COLO829 (cell line): ENCODE measurements at regions not wholly inside any gene's neighbourhood (a gene's known extent, or its start where the extent isn't known, plus 50 kb on each side); places are given as distances from the start of the nearest gene placed in this dataset.
"Not testable (repeated sequence)": the region's sequence is repeated elsewhere in the genome, so short reads cannot be mapped to it uniquely, and the experiment has no call there.

ENCODE experiments used
- DNase-seq: peaks from one replicate; pipeline ENCODE4 v3.0.0; 2012; ENCODE audit warnings: low spot score

DNA sequence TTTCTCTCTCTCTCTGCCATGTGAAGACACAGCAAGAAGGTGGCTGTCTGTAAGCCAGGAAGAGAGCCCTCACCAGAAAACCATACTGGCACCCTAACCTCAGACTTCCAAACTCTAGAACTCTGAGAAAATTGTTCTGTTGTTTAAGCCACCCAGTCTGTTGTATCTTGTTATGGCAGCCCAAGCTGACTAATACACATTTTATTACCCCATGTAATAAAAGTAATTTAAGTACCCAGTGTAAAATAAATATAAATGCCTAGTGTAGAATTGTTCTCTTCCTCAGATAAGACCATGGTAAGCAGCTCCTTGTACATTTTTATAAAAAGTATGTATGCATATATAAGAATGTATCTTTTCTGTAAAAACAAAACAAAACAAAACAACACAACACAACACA, 119.7 kb downstream of the DTL start:
- no peak for DNase-seq

DNA sequence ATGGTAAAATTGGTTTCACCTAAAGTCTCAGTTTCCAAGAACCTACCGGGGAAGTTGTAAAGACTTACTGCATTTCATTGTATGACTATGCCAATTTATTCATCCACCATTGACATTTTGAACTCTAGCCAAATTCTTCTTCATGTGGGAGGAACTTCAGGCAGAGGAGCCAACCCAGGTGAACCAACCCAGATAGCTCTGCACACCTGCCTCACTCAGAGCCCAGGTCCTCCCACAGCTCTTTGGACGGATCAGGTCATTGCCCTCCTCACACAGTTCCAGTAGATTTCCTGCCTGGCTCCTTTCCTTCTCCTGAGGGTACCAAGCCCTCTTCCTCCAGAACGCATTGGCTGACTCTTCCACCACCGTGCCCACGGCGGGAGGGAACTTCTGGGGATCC, 121.7 kb downstream of the DTL start:
- DNase-seq: no peak

DNA sequence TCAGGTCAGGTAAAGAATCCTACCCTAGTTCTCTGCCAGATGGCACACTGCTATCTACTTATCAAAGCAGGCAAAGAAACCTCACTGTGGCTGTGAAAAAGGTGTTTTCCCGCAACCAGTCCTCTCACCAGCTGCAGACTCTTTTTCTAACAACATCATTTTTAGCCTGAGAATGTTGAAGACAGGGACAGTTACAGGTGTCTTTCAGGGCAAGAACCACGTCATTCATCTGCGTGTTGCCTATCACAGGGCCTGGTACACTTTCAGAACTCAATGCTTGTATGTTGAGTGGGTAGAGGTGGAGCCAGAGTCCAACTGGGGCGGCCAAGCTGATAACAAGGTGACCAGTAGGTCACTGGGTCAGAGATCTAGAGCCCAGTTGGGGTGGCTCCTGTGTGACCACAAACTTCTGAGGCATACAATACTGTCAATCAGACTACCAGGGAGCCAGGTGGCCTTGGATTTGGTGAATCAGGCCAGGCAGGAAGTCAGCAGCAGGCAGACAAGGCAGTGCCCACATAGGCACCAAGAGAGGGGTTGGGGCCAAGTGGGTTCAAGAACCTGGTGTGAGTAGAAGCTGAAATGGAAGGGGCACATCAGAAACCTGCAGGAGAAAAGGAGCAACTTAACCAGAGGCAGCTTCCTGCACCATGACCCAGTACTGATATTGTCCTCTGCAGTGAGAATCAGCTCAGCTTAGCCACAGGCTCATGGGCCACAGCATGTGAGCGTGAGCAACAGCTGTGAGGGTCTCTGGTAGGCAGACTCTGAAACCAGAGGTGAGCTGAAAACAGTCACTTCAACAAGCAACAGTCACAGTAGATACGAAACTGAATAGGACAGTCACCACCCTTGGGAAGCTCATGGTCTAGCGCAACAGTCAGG, 123.6 kb downstream of the DTL start:
- DNase-seq: no peak

DNA sequence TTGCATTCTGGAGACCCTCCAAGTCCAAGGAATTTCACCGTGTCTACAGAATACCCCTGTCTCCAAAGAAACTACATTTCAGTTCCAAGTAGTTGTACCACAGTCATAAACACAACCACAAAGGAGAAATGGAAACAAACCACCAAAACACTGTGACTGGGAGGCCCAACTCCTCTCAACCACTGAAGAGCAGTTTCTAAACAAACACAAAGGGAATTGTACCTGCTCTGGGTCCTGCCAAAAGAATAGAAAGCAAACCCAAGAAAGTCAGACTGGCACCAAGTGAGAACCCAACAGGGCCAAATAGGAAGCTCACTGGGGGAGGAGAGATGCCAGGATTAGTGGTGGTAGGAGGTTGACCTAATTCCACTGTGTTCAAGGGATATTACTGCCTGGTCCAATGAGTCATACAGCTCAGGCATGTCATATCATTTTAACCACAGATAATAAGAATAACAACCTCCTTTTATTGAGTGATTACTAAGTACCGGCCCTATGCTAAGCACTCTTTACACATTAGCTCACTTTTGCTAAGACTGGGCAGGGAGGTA, 123.9 kb upstream of the PPP2R5A start:
- DNase-seq: peak; percentile 75

DNA sequence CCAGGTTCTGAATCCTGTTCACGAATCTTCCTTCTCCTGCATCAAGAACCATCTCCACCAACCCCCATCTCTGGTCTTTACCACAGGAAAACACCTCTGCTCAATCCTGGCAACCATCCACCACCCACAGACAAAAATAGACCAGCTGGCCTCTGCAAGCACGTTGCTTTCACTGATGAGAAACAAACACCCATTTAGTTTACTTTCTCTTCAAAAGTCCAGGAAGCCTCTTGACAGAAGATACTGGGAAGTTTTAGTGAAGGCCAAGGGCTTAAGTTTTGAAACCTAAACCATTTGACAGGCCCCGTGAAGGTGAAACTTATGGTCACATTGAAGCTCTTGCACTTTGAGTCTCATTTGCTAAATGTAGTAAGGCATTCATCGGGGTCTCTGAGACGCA, 122.6 kb upstream of the PPP2R5A start:
- DNase-seq: peak; percentile 50

DNA sequence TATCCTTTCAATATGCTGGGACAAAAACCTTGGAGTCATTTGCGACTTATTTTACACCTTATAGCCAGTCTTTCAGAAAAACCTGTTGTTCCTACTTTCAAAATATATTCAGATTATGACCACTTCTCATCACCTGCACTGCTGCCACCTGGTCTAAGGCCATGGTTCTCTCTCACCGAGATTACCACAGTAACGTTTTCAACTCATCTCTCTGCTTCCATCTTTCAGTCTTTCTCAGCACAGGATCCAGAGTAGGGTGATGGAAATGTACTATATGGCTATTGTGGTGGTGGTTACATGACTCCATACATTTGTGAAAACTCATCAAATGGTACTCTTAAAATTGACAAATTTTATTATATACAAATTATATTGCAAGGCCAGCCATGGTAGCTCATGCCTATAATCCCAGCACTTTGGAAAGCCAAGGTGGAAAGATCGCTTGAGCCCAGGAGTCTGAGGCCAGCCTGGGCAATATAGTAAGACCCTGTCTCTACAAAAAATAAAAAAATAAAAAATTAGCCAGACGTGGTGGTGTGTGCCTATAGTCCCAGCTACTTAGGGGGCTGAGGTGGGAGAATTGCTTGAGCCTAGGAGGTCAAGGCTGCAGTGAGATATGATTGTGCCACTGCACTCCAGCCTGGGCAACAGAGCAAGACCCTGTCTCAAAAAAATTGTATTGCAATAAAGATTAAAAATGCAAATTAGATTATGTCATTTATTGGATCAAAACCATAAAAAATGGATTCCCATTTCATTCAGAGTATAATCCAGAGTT, 120.9 kb upstream of the PPP2R5A start:
- no peak for DNase-seq

DNA sequence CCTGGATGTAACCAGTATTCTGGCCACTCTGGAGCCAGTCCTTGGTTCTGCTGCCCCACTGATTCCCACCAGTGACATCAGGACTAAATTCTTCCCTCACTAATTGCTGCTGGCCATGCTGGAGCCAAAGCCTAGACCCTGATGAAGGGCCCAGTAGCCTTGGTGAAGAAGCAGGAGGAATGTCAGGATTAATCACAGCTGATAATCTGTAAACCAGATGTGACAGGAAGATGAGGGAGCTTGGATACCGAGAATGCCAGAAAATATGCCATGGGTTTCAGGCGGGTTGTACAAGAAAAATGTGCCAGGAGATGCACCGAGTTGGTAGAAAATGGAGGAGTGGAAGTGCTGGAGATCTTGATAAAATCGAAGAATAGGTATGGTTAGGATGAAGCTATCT, 119.0 kb upstream of the PPP2R5A start:
- no peak for DNase-seq

DNA sequence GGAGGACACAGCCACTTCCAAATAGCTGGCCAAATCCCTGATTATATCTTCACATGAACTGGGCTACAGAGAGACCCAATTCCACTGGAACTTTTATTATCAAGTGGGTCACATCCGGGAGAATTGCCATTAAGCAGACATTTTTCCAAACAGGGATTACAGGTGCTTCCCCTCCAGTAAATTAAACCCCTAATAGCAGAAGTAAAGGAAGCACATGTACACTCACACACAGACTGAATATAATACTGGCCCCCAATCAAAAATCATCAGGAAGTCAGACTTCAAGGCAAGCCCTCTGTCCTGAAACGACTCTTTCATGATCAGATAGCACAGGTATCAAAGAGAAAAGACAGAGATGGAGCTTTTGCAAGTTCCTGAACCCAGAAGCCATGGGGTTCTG, 118.6 kb upstream of the PPP2R5A start:
- no peak for DNase-seq

DNA sequence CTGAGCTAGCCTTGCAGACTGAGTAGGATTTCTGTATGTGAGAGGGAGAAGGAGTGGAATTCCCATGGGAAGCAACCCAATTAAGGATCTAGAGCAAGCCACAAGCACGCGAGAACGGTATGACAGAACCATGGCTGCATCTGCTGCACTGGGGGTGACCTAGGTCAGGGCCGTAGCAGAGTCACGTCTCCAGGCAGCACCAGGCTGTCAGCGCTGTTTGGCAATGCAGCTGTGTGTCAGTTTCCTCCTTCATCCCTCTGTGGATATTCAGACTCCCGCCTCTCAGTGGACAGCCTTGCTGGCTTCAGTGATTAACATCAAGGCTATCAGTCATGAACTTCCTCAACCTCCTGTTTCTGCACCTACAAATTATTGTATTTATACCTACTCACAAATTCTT, 118.1 kb upstream of the PPP2R5A start:
- no peak for DNase-seq

DNA sequence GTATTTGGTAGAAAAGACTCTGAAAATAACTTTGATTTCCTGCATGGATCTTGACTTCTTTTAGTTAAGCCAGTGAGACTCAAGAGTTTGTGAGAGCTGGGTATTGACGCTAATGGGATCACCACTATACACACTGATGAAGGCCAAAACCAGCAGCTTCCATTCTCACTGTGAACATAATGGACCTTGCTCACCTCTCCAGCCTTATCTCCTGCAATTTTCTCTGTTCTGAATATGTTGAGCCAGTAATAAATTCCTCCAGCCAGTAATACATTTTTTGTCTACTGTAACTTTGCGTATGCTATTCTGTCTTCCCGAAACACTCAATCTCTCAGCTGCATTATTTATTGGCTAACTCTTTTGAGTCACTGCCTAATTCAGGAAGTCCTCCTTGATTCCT, 111.6 kb upstream of the PPP2R5A start:
- no peak for DNase-seq

DNA sequence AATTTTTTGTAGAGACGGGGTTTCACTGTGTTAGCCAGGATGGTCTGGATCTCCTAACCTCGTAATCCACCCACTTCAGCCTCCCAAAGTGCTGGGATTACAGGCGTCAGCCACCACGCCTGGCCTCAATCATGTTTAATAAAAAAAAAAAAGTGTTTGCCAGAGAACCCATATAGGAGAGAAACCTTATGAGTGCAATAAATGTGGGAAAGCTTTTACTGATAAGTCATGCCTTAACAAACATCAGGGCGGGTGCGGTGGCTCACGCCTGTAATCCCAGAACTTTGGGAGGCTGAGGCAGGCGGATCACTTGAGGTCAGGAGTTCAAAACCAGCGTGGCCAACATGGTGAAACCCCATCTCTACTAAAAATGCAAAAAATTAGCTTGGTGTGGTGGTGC, 110.9 kb upstream of the PPP2R5A start:
- not testable (repeated sequence) for DNase-seq

DNA sequence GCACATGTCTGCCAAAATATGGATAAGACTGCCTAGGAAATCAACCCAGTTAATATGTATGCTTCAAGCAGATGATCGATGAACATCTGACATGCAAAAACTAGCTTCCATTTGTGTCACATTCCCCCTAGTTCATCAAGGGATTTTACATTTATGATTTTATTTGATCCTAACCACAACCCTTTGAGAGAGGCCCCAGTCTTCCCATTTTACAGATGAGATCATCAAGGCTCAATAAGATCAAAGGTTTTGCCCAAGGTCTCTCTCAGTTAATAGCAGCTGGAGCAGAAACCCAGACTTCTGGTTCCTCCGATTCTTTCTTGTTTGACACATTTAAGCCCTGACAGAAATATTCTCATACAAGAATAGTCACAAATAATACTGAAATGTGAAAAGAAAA, 107.7 kb upstream of the PPP2R5A start:
- no peak for DNase-seq

DNA sequence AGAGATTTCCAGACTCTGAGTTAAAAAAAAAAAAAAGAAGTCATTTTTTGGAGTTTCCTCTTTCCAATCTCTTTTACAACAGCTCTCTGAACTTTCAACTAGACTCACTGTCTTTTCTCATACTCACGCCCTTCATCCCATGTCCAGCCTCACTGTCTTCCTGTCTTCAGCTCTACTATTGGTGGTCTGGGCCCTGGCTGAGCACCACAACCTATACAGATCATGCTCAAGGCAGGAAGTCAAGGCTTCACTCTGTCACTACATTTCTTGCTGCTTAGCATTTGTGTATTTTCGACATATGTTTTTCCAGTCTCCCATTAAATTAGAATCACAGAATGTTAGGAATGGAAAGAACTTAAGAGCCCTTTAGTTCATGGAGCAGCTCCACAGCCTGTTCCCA, 106.4 kb upstream of the PPP2R5A start:
- DNase-seq: no peak

DNA sequence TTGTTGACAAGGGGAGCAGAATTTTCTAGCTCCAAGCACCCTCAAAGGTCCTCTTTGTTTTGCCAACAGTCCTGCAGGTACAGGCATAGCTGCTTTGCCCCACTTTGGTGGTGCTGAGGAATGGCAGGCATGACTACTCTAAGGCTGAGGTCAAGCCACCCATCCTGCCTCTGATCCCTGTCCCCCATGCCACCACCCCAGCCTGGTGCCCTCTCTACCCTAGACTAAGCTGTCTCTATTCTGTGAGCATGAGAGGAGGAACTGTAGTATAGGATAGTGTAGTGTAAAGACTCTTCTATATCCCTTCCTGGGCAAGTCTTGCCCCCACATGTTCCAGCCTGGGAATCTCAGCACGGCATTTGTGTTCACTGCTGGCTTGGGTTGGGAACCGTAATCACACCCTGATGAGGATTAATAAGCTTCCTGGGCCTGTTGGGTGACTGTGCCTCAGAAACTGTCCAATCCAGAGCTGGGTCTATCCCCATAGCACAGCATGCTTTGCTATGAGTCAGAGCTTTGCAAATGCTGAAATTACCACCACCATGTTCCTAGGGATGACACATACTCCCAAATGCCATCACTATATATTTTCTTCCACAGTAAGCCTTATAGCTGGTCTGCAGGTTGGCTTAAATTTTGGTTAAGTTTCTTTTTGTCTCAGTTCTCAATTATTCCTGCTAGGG, 105.7 kb upstream of the PPP2R5A start:
- DNase-seq: peak; percentile 35

DNA sequence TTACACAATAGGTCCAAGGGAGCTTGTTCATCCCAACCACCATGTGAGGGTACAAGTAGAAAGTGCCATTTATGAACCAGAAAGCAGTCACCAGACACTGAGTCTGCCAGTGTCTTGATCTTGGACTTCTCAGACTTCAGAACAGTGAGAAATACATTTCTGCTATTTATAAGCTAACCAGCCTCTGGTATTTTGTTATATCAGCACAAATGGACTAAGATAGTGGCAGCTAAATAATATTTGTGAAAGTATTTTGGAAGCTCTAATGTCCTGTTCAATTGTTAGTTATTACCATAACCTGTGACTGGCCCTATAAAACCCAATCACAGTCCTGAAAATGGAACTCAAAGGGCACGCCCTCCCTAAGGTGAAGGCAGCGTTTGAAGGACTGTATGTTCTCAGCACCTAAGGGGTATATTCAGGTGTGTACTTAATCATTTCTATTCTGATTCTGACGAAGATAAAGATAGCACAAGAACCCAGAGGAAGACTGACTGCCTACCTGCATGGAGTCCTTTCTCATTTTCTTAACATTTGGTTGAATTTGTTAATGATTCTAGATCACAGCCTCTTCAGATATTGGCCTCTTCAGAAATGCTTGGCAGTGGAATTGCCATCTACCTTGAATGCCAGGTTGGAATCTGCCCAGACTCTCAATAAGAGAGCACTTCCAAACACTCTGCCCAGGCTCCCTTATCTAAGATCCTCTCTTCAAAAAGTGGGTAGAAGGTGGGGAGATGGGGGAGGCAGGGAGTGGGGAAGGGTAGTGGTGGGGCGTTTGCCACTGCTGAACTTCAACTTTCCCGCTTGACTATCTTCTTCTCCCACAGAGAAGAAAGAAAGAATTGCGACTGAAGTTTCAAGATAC, 104.0 kb upstream of the PPP2R5A start:
- no peak for DNase-seq

DNA sequence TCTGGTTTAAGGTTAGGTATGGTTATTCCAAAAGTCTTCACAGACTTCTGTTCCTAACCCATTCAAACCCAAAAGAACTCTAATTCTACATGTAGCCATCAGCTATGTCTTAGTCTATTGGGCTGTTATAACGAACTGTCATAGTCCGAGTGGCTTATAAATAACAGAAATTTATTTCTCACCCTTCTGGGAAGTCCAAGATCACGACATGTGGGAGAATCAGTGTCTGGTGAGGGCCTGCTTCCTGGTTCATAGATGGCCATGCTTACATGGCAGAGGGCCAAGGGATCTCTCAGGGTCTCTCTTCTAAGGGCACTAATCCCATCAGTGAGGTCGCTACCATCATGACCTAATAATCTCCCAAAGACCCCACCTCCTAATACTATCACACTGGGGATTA, 103.0 kb upstream of the PPP2R5A start:
- DNase-seq: no peak

DNA sequence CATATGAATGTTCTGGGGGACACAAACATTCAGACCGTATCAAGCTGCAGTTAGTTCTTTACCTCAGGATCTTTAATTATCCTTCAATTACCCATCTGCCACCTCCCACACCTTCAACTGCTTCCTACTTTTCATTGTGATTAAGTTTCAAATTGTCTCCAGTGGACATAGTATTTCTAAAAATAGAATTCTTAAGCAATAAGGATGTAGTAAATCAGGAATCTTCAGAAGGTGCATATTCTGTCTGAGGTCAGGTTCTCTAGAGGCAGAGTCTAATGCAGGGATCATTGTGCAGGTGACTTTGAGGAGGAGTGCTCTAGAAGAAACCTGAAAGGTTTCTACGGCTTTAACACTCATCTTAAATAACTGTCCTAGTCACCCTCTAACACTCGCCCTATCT, 102.6 kb upstream of the PPP2R5A start:
- no peak for DNase-seq

DNA sequence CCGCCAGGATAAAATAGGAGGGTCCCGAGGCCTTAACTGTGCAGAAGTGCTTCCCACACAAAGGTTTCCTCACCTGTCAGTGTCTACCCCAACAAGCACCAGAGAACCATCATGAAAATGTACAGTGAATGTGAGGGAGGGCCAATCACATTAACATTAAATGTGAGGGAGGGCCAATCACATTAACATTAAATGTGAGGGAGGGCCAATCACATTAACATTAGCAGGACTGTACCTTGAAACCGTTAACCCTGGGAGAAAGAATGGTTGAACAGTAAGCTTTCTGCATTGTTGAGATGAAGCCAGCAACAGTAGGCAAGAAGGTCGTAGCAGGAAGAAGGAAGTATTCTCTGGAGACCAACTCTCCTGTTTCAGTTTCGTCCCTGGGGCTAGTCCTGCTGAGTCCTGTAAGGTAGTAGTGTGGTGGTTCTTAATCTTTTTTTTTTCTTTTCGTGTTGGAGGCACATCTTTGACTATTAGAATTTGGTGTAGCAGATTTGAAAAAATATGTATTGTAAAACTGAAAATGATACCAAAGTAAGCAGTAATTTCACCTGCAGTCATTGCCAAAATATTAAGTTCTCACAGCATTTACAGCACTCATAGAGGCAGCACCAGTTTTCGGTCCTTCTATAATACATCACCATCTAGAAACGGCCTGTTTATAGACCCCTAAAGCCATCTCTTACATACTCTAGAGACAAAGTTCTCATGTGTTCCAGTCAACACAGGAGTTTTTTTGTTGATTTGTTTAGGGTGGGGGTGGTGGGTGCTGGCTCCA, 98.6 kb upstream of the PPP2R5A start:
- DNase-seq: no peak

DNA sequence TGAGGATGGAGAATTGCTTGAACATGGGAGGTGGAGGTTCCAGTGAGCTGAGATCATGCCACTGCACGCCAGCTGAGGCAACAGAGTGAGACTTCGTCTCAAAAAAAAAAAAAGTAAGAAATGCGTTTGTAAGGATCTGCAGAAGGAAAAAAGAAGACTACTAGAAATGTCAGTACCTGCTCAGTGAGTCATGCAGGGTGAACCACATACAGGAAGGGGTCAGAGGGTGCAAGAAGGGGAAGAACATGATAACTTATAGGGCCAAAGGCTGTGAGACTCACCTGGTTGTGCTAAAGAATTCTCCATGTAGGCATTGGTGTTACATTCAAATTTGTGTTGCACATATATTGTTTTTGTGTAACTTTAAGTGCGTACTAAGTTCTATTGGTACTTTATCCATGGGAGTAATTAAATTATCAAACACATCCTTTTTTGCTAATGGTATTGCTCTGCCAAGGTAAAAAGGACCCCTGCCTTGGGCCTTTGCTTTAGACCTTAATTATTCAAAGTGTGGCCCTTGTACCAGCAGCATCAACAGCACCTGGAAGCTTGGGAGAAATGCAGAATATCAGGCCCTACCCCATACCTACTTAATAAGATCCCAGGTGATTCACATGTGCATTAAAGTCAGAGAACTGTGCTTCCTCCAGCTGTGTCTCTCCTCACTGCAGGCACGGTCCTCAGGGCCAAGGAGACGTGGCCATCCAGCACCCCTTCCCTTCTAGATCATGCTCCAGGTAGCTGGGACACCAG, 96.4 kb upstream of the PPP2R5A start:
- no peak for DNase-seq

DNA sequence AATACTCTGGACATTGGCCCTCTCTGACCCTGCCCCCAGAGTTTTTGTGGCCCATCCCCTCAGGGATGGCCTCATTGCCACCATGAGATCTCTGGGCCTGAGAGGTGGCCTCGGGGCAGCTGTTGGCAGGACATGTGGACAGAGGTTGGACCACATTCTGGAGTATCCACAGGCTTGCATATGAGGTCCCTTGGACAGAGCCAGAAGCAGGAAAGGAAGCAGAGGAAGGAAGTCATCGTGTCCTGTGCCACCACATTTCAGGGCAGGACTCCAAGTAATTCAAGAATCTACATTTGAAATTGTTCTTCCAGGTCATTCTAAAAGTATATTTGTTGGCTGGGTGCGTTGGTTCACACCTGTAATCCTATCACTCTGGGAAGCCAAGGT, 95.9 kb upstream of the PPP2R5A start:
- DNase-seq: no peak
